Dermis microvascular lymphatic vessel endothelial cell (primary cell): ENCODE measurements at regions not wholly inside any gene's neighbourhood (a gene's known extent, or its start where the extent isn't known, plus 50 kb on each side); places are given as distances from the start of the nearest gene placed in this dataset.
A peak's percentile ranks its signal among the peaks of the same experiment; 100 is the strongest.

ENCODE experiments used
- DNase-seq, 2 donors: peaks; one replicate each; pipeline versions ENCODE4 v3.0.0 to v3.0.0-alpha.2; 2010; ENCODE audit warnings: low read depth in 2 of 2

- peak in 1 of 2 donors; percentile 9 for DNase-seq
Observed at GRCh38 chr13:24043590-24044350, 116.8 kb upstream of the SPATA13 start.

GRCh38 chr13:24045597-24045996 lies 114.9 kb upstream of the SPATA13 start:
- DNase-seq, result no peak

GRCh38 chr13:24050292-24050711 lies 110.2 kb upstream of the SPATA13 start:
- DNase-seq, result no peak

GRCh38 chr13:24050796-24051715 lies 109.5 kb upstream of the SPATA13 start:
- no peak for DNase-seq

- DNase-seq, result peak in 1 of 2 donors; percentile 21
Observed at GRCh38 chr13:24052547-24053518, 107.7 kb upstream of the SPATA13 start.

- DNase-seq, result peak; percentile 17 to 68
Observed at GRCh38 chr13:24053519-24054251, 106.8 kb upstream of the SPATA13 start.

- no peak for DNase-seq
Observed at GRCh38 chr13:24056616-24057137, 103.8 kb upstream of the SPATA13 start.

- DNase-seq, result no peak
Observed at GRCh38 chr13:24060993-24061392, 99.5 kb upstream of the SPATA13 start.

- peak in 1 of 2 donors; percentile 29 for DNase-seq
Observed at GRCh38 chr13:24063281-24063877, 97.1 kb upstream of the SPATA13 start.

GRCh38 chr13:24064371-24064770 lies 96.1 kb upstream of the SPATA13 start:
- no peak for DNase-seq

GRCh38 chr13:24065176-24065575 lies 95.3 kb upstream of the SPATA13 start:
- DNase-seq, result no peak

GRCh38 chr13:24066405-24067295 lies 93.9 kb upstream of the SPATA13 start:
- no peak for DNase-seq

GRCh38 chr13:24068472-24068871 lies 92.0 kb upstream of the SPATA13 start:
- DNase-seq, result no peak

GRCh38 chr13:24071016-24071415 lies 89.5 kb upstream of the SPATA13 start:
- DNase-seq, result no peak

- peak in 1 of 2 donors; percentile 41 for DNase-seq
Observed at GRCh38 chr13:24071423-24072075, 89.0 kb upstream of the SPATA13 start.

- no peak for DNase-seq
Observed at GRCh38 chr13:24073657-24074056, 86.9 kb upstream of the SPATA13 start.

- peak; percentile 15 to 74 for DNase-seq
Observed at GRCh38 chr13:24074678-24075077, 85.8 kb upstream of the SPATA13 start.
